OCI-LY3 (cell line): ENCODE measurements at regions not wholly inside any gene's neighbourhood (a gene's known extent, or its start where the extent isn't known, plus 50 kb on each side); places are given as distances from the start of the nearest gene placed in this dataset.

Experiments used
- H2AFZ ChIP-seq: fragments of 200-600, 300-600 bp; shearing (Covaris generic); 2 replicates; pipeline ENCODE4 v1.6.0; 2014; ENCODE audit warnings: antibody characterized with exemption, low read depth, low read length
- H3K27ac ChIP-seq: fragments of 200-600, 300-600 bp; sonication (generic); 2 replicates; pipeline ENCODE4 v1.5.1; 2014; ENCODE audit warnings: mild to moderate bottlenecking, low read length, moderate library complexity, mixed read lengths
- H3K27me3 ChIP-seq: fragments of 200-600, 300-600 bp; sonication (generic); 2 replicates; pipeline ENCODE4 v1.6.1; 2014; ENCODE audit warnings: low read depth, low read length, mixed read lengths
- H3K36me3 ChIP-seq: fragments of 200-600, 300-600 bp; sonication (generic); replicated peaks from 2 replicates; pipeline ENCODE3; 2014; ENCODE audit warnings: low read depth, low read length, mixed read lengths
- H3K4me1 ChIP-seq: fragments of 300-600, 200-600 bp; sonication (generic); 2 replicates; pipeline ENCODE4 v1.6.1; 2014; ENCODE audit warnings: low read length, mixed read lengths
- H3K4me2 ChIP-seq: fragments of 200-600, 300-600 bp; sonication (generic); 2 replicates; pipeline ENCODE4 v1.6.1; 2014; ENCODE audit warnings: low read length, mixed read lengths
- H3K4me3 ChIP-seq: fragments of 300-600, 200-600 bp; sonication (generic); 2 replicates; pipeline ENCODE4 v1.5.1; 2014; ENCODE audit warnings: antibody characterized with exemption, mild to moderate bottlenecking, low read length, moderate library complexity
- H3K79me2 ChIP-seq: fragments of 300-600, 200-600 bp; shearing (Covaris generic); 2 replicates; pipeline ENCODE4 v1.6.1; 2014; ENCODE audit warnings: mild to moderate bottlenecking, low read length, mixed read lengths
- H3K9ac ChIP-seq: fragments of 300-600, 200-600 bp; shearing (Covaris generic); 2 replicates; pipeline ENCODE4 v1.6.0; 2014; ENCODE audit warnings: mild to moderate bottlenecking, low read length, moderate library complexity
- H3K9me3 ChIP-seq: fragments of 200-600, 300-600 bp; shearing (Covaris generic); 2 replicates; pipeline ENCODE4 v1.6.1; 2014; ENCODE audit warnings: low read length, mixed read lengths; ENCODE audit not compliant: insufficient read depth
- H4K20me1 ChIP-seq: fragments of 200-600, 300-600 bp; sonication (generic); 2 replicates; pipeline ENCODE4 v1.6.1; 2016; ENCODE audit warnings: low read length, mixed read lengths; ENCODE audit not compliant: insufficient read depth
- EZH2phosphoT487 ChIP-seq: fragments of 200-600 bp; shearing (Covaris generic); IDR thresholded peaks from 2 replicates; pipeline ENCODE4 v1.6.1; 2018; ENCODE audit warnings: antibody characterized with exemption, mixed run types, low read depth
- TF ChIP-seq, protein P1 (sequence below): fragments of 200-600, 300-600 bp; sonication (generic); IDR thresholded peaks from 2 replicates; pipeline ENCODE4 v1.5.1; 2014; ENCODE audit warnings: antibody characterized with exemption, low read length, low read depth

- no peaks in the 10 kb centered on the region for H3K79me2 ChIP-seq
- no peaks in the 10 kb centered on the region for H4K20me1 ChIP-seq
- no peak overlapping the region for H3K27ac ChIP-seq
- no peak overlapping the region for H3K9ac ChIP-seq
- no peaks in the 10 kb centered on the region for H3K4me1 ChIP-seq
- no peak overlapping the region for H3K4me3 ChIP-seq
- H3K27me3 ChIP-seq, result no peaks in the 10 kb centered on the region
- TF ChIP-seq, protein P1, sequence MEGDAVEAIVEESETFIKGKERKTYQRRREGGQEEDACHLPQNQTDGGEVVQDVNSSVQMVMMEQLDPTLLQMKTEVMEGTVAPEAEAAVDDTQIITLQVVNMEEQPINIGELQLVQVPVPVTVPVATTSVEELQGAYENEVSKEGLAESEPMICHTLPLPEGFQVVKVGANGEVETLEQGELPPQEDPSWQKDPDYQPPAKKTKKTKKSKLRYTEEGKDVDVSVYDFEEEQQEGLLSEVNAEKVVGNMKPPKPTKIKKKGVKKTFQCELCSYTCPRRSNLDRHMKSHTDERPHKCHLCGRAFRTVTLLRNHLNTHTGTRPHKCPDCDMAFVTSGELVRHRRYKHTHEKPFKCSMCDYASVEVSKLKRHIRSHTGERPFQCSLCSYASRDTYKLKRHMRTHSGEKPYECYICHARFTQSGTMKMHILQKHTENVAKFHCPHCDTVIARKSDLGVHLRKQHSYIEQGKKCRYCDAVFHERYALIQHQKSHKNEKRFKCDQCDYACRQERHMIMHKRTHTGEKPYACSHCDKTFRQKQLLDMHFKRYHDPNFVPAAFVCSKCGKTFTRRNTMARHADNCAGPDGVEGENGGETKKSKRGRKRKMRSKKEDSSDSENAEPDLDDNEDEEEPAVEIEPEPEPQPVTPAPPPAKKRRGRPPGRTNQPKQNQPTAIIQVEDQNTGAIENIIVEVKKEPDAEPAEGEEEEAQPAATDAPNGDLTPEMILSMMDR, result no peak
- TF ChIP-seq EZH2phosphoT487, result no peak
- H3K9me3 ChIP-seq, result no peaks in the 10 kb centered on the region
- H2AFZ ChIP-seq, result no peak overlapping the region
- H3K36me3 ChIP-seq, result no peaks in the 10 kb centered on the region
- no peak overlapping the region for H3K4me2 ChIP-seq
Measured at GRCh38 chr3:109644746-109645145, 307.4 kb upstream of the DPPA4 start.

DNA sequence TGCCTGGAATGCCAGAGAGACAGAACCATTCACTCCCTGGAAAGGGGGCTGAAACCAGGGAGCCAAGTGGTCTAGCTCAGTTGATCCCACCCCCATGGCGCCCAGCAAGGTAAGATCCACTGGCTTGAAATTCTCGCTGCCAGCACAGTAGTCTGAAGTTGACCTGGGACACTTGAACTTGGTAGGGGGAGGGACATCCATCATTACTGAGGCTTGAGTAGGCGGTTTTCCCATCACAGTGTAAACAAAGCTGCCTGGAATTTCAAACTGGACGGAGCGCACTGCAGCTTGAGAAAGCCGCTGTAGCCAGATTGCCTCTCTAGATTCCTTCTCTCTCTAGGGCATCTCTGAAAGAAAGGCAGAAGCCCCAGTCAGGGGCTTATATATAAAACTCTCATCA lies 310.7 kb upstream of the DPPA4 start:
- no peaks in the 10 kb centered on the region for H3K27me3 ChIP-seq
- no peaks in the 10 kb centered on the region for H3K9me3 ChIP-seq
- H3K27ac ChIP-seq, result no peak overlapping the region
- no peak for TF ChIP-seq EZH2phosphoT487
- TF ChIP-seq, protein P1, result no peak
- H3K79me2 ChIP-seq, result no peaks in the 10 kb centered on the region
- H2AFZ ChIP-seq, result no peak overlapping the region
- no peak overlapping the region for H3K9ac ChIP-seq
- no peak overlapping the region for H3K4me2 ChIP-seq
- no peak overlapping the region for H3K4me3 ChIP-seq
- H3K4me1 ChIP-seq, result no peaks in the 10 kb centered on the region
- no peaks in the 10 kb centered on the region for H3K36me3 ChIP-seq
- H4K20me1 ChIP-seq, result no peaks in the 10 kb centered on the region

DNA sequence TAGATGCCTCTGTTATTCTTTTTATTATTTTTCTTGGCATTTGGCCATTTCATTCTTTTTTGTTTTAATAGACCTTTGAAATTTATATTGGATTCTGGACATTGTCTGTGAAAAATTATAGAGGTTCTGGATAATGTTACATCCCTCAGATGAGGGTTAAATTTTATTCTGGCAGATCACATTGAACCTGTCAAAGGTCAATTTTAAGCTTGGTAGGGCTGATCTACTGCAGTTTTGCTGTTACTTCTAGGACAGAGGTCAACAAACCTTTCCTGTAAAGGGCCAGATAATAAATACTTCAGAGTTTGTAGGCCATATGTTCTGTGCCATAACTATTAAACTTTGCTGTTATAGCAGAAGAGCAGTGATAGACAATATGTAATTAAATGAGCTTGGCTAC lies 318.9 kb upstream of the DPPA4 start:
- no peak overlapping the region for H3K4me3 ChIP-seq
- no peaks in the 10 kb centered on the region for H3K4me1 ChIP-seq
- no peaks in the 10 kb centered on the region for H4K20me1 ChIP-seq
- H3K27me3 ChIP-seq, result no peaks in the 10 kb centered on the region
- no peaks in the 10 kb centered on the region for H3K36me3 ChIP-seq
- no peaks in the 10 kb centered on the region for H3K9me3 ChIP-seq
- TF ChIP-seq, protein P1, result no peak
- no peak for TF ChIP-seq EZH2phosphoT487
- no peak overlapping the region for H3K9ac ChIP-seq
- no peaks in the 10 kb centered on the region for H3K79me2 ChIP-seq
- H2AFZ ChIP-seq, result no peak overlapping the region
- H3K4me2 ChIP-seq, result no peak overlapping the region
- no peak overlapping the region for H3K27ac ChIP-seq

DNA sequence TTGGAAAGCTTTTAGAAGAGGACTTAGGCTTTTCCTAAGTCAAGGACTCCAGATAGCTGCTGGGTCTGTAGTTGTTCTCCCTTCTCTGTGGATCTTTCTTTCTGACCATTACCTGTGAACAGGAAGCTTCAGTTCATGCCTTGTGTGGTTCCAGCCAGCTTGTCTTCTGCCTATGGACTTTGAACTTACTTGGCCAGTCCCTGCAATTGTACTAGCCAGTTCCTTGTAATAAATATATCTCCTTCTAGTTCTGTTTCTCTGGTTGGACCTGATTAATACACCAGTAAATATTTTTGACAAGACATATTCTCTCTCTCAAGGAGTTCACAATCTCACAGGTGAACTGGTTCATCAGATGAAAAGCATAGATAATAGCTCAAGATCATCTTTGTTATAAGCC lies 341.3 kb upstream of the DPPA4 start:
- Histone ChIP-seq H3K9ac (no peak overlapping the region), H3K79me2 (no peaks in the 10 kb centered on the region), H3K4me3 (no peak overlapping the region), H3K27ac (no peak overlapping the region), H4K20me1 (no peaks in the 10 kb centered on the region), H3K9me3 (no peaks in the 10 kb centered on the region), H3K4me1 (no peaks in the 10 kb centered on the region), H3K27me3 (no peaks in the 10 kb centered on the region), H3K36me3 (no peaks in the 10 kb centered on the region), H2AFZ (no peak overlapping the region), H3K4me2 (no peak overlapping the region)
- TF ChIP-seq, protein P1, result no peak
- TF ChIP-seq EZH2phosphoT487, result no peak
